ENCODE measurements at regions not wholly inside any gene's neighbourhood (a gene's known extent, or its start where the extent isn't known, plus 50 kb on each side); places are given as distances from the start of the nearest gene placed in this dataset.

DNA sequence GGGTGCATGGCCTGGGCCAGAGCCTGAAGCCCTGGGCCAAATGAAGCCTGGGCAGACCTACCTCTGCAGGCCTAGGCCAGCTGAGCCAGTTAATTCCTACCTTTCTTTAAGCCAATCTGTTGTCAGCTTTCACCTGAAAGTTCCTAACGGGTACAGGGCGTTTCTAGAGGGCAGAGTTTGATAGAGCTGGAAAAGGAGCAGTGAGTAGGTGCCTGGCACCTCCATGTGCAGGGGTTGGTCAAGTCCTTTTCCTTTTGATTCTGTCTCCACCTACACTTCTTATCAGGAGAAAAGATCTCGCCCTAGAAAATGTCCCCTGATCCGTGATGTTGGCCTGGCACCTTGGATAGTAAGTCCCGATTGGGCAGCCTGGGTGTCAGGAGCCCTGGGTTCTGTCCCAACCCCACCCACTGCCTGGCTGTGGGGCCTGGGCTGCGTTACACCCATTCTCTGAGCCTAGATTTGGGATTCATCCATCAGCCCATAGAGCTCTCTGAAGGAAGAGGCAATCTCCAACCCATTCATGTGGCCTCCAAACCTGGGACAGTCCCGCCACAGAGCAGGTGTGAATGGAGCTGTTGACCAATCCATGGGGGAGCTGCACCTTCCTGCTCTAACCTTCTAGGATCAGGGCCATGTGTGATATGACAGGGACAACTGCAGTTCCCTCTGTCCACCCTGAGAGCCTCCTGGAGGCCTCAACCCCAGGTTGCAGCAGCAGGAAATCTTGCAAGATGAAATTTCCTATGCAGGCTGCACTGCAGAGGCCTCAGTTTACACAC lies 304.3 kb downstream of the MATN1 start:
- TF ChIP-seq, protein P1, sequence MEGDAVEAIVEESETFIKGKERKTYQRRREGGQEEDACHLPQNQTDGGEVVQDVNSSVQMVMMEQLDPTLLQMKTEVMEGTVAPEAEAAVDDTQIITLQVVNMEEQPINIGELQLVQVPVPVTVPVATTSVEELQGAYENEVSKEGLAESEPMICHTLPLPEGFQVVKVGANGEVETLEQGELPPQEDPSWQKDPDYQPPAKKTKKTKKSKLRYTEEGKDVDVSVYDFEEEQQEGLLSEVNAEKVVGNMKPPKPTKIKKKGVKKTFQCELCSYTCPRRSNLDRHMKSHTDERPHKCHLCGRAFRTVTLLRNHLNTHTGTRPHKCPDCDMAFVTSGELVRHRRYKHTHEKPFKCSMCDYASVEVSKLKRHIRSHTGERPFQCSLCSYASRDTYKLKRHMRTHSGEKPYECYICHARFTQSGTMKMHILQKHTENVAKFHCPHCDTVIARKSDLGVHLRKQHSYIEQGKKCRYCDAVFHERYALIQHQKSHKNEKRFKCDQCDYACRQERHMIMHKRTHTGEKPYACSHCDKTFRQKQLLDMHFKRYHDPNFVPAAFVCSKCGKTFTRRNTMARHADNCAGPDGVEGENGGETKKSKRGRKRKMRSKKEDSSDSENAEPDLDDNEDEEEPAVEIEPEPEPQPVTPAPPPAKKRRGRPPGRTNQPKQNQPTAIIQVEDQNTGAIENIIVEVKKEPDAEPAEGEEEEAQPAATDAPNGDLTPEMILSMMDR (conservative IDR thresholded peaks at IDR 0.05; ENCODE audit: low read depth), result no peak
- H3K27ac ChIP-seq, result no peak overlapping the region
- no peak for DNase-seq (ENCODE audit: low spot score)
- POLR2A ChIA-PET (ENCODE audit: low non-redundant PET), result no interaction called here
- CTCF ChIA-PET, result no interaction called here

DNA sequence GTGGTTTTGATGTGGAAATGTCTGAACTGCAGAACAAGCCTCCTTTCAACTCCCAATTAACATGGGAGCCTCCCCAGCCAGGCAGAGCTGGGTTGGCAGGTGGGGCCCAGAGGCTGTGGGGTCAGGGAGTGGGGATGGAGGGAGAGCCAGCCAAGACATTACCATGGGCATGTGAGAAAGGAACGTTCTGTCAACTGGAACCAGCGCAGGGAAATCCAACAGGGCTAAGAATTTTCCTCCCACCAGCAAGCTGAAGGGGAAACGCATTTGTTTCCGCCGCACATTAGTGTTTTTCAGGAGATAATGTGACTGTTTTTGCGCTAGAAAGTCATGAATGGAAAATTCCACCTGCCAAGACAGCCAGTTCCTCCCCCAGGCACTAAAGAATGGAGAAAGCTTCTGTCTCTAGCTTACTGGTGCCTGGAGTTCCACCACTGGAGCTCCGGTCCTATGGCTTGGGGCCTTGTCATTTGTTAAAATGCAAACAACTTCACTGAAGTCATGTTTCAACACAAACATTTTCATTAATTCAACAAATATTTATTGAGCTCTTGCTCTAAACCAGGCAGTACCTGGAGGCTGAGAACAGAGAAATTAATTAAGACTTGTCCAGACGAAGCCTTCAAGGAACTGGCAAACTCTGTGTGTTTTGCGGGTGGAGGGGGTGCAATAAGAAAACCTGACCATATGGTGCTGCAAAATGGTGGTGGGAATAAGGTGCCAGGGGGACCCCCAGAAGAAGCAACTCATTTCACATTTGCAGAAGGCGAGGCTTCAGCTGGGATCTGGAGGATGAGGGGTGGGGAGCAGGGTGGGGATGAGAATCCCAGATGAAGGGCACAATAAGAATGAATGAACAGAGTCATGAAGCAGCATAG lies 305.1 kb downstream of the MATN1 start:
- no peak overlapping the region for H3K27ac ChIP-seq
- CTCF ChIA-PET, result interaction anchor here (0.7 kb wide), 1 partner anchor 37 kb away, joined by 3 read pairs; no protein-coding TSS in a partner anchor
- no peak for DNase-seq (ENCODE audit: low spot score)
- TF ChIP-seq, protein P1 (conservative IDR thresholded peaks at IDR 0.05; ENCODE audit: low read depth), result no peak
- POLR2A ChIA-PET (ENCODE audit: low non-redundant PET), result no interaction called here

DNA sequence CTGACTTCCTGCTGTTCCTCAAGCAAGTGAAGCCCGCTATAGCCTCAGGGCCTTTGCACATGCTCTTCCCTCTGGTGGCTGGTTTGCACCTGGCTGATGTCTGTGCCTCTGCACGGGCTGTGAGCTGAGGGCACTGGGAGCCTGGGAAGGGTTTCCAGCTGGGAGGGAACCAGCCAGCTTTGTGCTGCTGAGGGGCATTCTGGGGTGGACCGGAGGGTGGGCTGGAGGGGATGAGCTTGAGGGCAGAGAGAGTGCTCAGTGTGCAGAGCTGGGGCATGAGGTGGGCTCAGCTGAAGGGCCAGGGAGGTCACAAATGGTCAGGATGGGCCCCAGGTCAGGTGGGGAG lies 305.7 kb downstream of the MATN1 start:
- DNase-seq (ENCODE audit: low spot score), result no peak
- CTCF ChIA-PET, result interaction anchor here (0.7 kb wide), 1 partner anchor 37 kb away, joined by 3 read pairs; no protein-coding TSS in a partner anchor
- TF ChIP-seq, protein P1 (conservative IDR thresholded peaks at IDR 0.05; ENCODE audit: low read depth), result no peak
- POLR2A ChIA-PET (ENCODE audit: low non-redundant PET), result no interaction called here
- H3K27ac ChIP-seq, result no peak overlapping the region

DNA sequence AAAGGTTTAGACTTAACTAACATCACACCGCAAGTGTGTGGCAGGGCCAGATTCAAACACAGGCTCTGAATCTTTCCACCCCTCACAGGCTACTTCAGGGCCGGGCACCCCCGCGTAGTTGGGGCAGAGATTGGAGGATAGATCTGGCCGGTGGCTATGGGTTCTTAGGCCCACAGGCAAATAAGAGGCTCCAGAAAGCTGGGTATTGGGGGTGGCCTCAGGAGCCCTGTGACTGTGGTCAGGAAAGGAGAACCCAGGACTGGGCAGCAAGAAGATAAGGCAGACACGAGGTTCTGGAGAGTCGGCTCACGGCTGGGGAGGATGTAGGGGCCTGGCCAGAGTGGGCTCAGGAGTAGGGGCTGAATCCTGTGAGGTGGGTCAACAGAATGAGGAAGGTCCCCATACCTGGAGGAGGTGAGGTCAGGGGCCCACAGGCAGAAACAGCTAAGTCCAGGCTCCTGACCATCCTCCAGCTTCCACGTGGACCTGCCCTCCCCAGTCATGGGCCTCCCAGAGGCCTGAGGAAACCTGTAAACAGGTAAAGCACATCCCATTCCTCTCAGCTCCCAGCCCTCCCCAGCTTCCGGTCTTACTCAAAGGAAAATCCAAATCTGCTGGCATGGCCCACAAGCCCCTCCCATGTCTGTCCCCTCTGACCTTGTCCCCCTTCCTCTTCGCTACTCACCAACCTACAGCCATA lies 306.2 kb downstream of the MATN1 start:
- CTCF ChIA-PET, result interaction anchor here (1.6 kb wide), 1 partner anchor 37 kb away, joined by 5 read pairs; no protein-coding TSS in a partner anchor
- DNase-seq (ENCODE audit: low spot score), result no peak
- TF ChIP-seq, protein P1 (conservative IDR thresholded peaks at IDR 0.05; ENCODE audit: low read depth), result no peak

DNA sequence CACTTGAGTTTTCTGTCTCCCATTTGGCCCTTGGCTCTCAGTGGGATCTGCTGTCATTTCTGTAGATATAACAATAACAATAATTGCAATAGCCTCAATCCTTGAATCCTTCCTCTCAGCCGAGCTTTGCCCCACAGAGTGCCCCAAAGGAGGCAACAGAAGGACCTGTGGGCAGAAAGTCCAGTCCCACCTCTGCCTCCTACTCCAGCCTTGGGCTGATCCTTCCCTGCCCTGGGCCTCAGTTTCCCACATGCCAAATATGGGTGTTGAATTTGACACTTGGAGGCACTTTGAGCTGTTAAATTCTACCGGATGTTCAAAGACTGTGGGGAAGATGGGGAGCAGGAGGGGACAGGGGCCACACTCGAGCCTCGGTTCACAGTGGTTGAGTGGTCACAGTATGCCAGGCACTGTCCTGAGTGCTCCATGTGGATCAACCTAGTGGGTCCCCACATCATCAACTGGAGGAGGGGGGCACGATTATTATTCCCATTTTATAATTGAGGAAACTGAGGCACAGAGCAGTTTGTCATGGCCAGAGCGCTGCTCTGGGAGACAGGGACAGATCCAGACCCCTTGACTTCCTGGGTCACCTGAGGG lies 307.1 kb downstream of the MATN1 start:
- CTCF ChIA-PET, result interaction anchor here (0.7 to 1.6 kb wide), 3 partner anchors 9 to 221 kb away, joined by 3 to 7 read pairs (median 5); no protein-coding TSS in a partner anchor

More for the DNA sequence above, 306.2 kb downstream of the MATN1 start:
- no peak overlapping the region for H3K27ac ChIP-seq
- POLR2A ChIA-PET (ENCODE audit: low non-redundant PET), result no interaction called here

More for the DNA sequence above, 307.1 kb downstream of the MATN1 start:
- DNase-seq (ENCODE audit: low spot score), result no peak
- no peak overlapping the region for H3K27ac ChIP-seq
- POLR2A ChIA-PET (ENCODE audit: low non-redundant PET), result no interaction called here
- TF ChIP-seq, protein P1 (conservative IDR thresholded peaks at IDR 0.05; ENCODE audit: low read depth), result no peak

Data from RWPE1 (cell line).